SK-N-SH (cell line): ENCODE measurements at regions not wholly inside any gene's neighbourhood (a gene's known extent, or its start where the extent isn't known, plus 50 kb on each side); places are given as distances from the start of the nearest gene placed in this dataset.

Source experiments
- CTCF ChIA-PET: fragments of 300-600, 350-600 bp; formaldehyde crosslinking; extraction: SDS; loops from one replicate; lab custom pipeline; 2021; lab: Yijun Ruan, JAX
- POLR2A ChIA-PET: fragments of 350-600 bp; sonication (Branson Sonifier 250); formaldehyde crosslinking; extraction: SDS; loops from one replicate; lab custom pipeline; 2020; ENCODE audit warnings: antibody characterized with exemption, inconsistent platforms; lab: Yijun Ruan, JAX
- DNase-seq: peaks from one replicate; pipeline ENCODE4 v3.0.0; 2012
- H2AFZ ChIP-seq: fragments of 200-600 bp; sonication (generic); 2 replicates; pipeline ENCODE4 v1.8.1; 2016; ENCODE audit warnings: antibody characterized with exemption, mild to moderate bottlenecking, low read depth
- H3F3A ChIP-seq: fragments of 200-600 bp; sonication (generic); replicated peaks from 2 replicates; pipeline ENCODE3; 2016; ENCODE audit warnings: antibody characterized with exemption, mild to moderate bottlenecking; ENCODE audit not compliant: insufficient read depth
- H3K27ac ChIP-seq, 2 experiments: fragments of 200-500 bp in 1 of 2; fragments of 200-600 bp in 1 of 2; sonication (Bioruptor generic) in 1 of 2; sonication (generic), shearing (Covaris generic) in 1 of 2; 2 replicates each; pipeline versions ENCODE4 v1.5.1 to v1.6.1; 2014 to 2016; ENCODE audit warnings: low read depth in 2 of 2, inconsistent platforms in 1 of 2, low read length in 1 of 2, mild to moderate bottlenecking in 1 of 2, mixed read lengths in 1 of 2
- H3K27me3 ChIP-seq: fragments of 200-600 bp; sonication (generic), shearing (Covaris generic); 2 replicates; pipeline ENCODE4 v1.6.1; 2016; ENCODE audit warnings: mixed run types; ENCODE audit not compliant: insufficient read depth
- H3K36me3 ChIP-seq, 2 experiments: fragments of 200-500 bp in 1 of 2; fragments of 200-600 bp in 1 of 2; sonication (Bioruptor generic) in 1 of 2; sonication (generic) in 1 of 2; replicated peaks in 1 of 2; 2 replicates each; pipeline versions ENCODE3 to v1.5.1; 2014 to 2016; ENCODE audit warnings: low read length in 1 of 2, mild to moderate bottlenecking in 1 of 2; ENCODE audit not compliant: insufficient read depth in 2 of 2, control insufficient read depth in 1 of 2
- H3K4me1 ChIP-seq, 2 experiments: fragments of 200-500 bp in 1 of 2; fragments of 200-600 bp in 1 of 2; sonication (Bioruptor generic) in 1 of 2; sonication (generic), shearing (Covaris generic) in 1 of 2; 2 replicates each; pipeline versions ENCODE4 v1.5.1 to v1.6.1; 2014 to 2016; ENCODE audit warnings: low read depth in 1 of 2, low read length in 1 of 2, mixed run types in 1 of 2; ENCODE audit not compliant: insufficient read depth in 2 of 2, control insufficient read depth in 1 of 2
- H3K4me2 ChIP-seq: fragments of 200-600 bp; sonication (generic), shearing (Covaris generic); 2 replicates; pipeline ENCODE4 v1.6.1; 2017; ENCODE audit warnings: mixed run types
- H3K4me3 ChIP-seq, 2 experiments: fragments of 200-500 bp in 1 of 2; fragments of 200-600 bp in 1 of 2; sonication (Bioruptor generic) in 1 of 2; sonication (generic), shearing (Covaris generic) in 1 of 2; 2 replicates each; pipeline versions ENCODE4 v1.5.1 to v1.8.1; 2014 to 2016; ENCODE audit warnings: low read depth in 2 of 2, inconsistent platforms in 1 of 2, low read length in 1 of 2, mild to moderate bottlenecking in 1 of 2, mixed read lengths in 1 of 2, moderate library complexity in 1 of 2
- H3K79me2 ChIP-seq: fragments of 200-600 bp; sonication (generic); 2 replicates; pipeline ENCODE4 v1.8.1; 2017; ENCODE audit warnings: mild to moderate bottlenecking; ENCODE audit not compliant: insufficient read depth
- H3K9ac ChIP-seq: fragments of 200-600 bp; sonication (generic); 2 replicates; pipeline ENCODE4 v1.6.1; 2017; ENCODE audit warnings: mixed run types
- H3K9me2 ChIP-seq: fragments of 200-600 bp; sonication (generic); 2 replicates; pipeline ENCODE4 v1.6.1; 2017; ENCODE audit warnings: mixed run types
- H3K9me3 ChIP-seq: fragments of 200-600 bp; sonication (generic); 2 replicates; pipeline ENCODE4 v1.6.1; 2017; ENCODE audit warnings: mixed run types, mild to moderate bottlenecking, moderate library complexity
- H4K20me1 ChIP-seq: fragments of 200-600 bp; sonication (generic); 2 replicates; pipeline ENCODE4 v1.6.1; 2017; ENCODE audit warnings: mild to moderate bottlenecking, mixed run types; ENCODE audit not compliant: insufficient read depth
- ELF1 ChIP-seq: IDR thresholded peaks from 2 replicates; pipeline ENCODE4 v1.4.0; 2012
- EP300 ChIP-seq, 2 experiments: IDR thresholded peaks; 2 replicates each; pipeline versions ENCODE4 v1.4.0 to v1.6.1; 2012; ENCODE audit warnings: borderline replicate concordance in 1 of 2, low read depth in 1 of 2, low read length in 1 of 2
- FOXM1 ChIP-seq: IDR thresholded peaks from 2 replicates; pipeline ENCODE4 v1.4.0; 2012; ENCODE audit warnings: low read depth, mild to moderate bottlenecking
- JUND ChIP-seq: IDR thresholded peaks from 2 replicates; pipeline ENCODE4 v1.4.0; 2012
- NFIC ChIP-seq: IDR thresholded peaks from 2 replicates; pipeline ENCODE4 v1.4.0; 2012; ENCODE audit warnings: borderline replicate concordance
- PBX3 ChIP-seq: IDR thresholded peaks from 2 replicates; pipeline ENCODE4; 2012
- RAD21 ChIP-seq: IDR thresholded peaks from 2 replicates; pipeline ENCODE4 v1.6.1; 2012; ENCODE audit warnings: mild to moderate bottlenecking, low read length
- RFX5 ChIP-seq: IDR thresholded peaks from 2 replicates; pipeline ENCODE4 v1.6.1; 2012; ENCODE audit warnings: mild to moderate bottlenecking, improper control_type of control experiment, low read length
- TCF12 ChIP-seq: IDR thresholded peaks from 2 replicates; pipeline ENCODE4 v1.4.0; 2012
- WGBS: methylation state at CpG from one replicate; pipeline ENCODE4 v1.1.6; 2017; ENCODE audit warnings: low lambda C conversion rate; 5-methylcytosine and 5-hydroxymethylcytosine counted together
- TF ChIP-seq, protein P1 (sequence below): fragments of 200-600 bp; sonication (generic); IDR thresholded peaks from 2 replicates; pipeline ENCODE4 v1.6.1; 2017; ENCODE audit warnings: antibody characterized with exemption, mild to moderate bottlenecking, moderate library complexity

DNA sequence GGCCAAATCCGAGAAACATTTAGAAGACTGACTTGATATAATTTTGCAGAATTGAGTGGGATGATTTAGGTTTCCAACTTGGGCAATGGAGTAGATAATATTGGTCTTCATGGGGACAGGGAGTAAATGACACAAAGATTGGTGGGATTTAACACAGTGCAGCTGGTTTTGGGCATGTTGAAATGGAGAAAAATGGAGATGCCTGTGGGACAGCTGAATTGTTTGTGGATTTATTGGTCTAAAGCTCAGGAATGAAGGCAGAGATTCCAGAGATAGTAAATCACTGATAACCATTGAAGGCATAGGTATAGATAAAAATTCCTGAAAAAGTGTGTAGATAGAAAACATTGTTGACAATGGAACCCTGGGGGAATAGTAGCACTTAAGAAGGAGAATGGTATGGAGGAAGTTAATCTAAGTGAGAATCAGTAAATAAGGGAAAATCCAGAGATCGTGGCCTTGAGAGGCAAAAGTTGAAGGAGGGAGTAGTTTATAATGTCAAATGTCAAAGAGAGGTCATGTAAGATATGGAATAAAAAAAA lies 120.9 kb upstream of the ATP2B1 start:
- Histone ChIP-seq H3K9me2 (no peaks in the 10 kb centered on the region), H3K27me3 (no peaks in the 10 kb centered on the region), H2AFZ (no peak overlapping the region), H3K4me2 (no peak overlapping the region), H4K20me1 (no peaks in the 10 kb centered on the region), H3K4me3 (no peak overlapping the region), H3K9ac (no peak overlapping the region), H3K79me2 (no peaks in the 10 kb centered on the region), H3K36me3 (no peaks in the 10 kb centered on the region), H3K27ac (peak overlapping the region in 1 of 2 experiments; percentile 28; a peak in 1 of 4 replicates), H3K4me1 (peaks cover 0 to 9% of the 10 kb centered on the region in 2 experiments; a peak in 3 of 4 replicates), H3K9me3 (no peaks in the 10 kb centered on the region), H3F3A (no peaks in the 10 kb centered on the region)
- POLR2A ChIA-PET: no interaction called here
- 70% methylated on average over 2 of the region's 2 CpGs for WGBS
- no peak for DNase-seq
- TF ChIP-seq NFIC (no peak), EP300 (IDR thresholded peaks at IDR 0.05; ENCODE audit: borderline replicate concordance in 1 of 2, low read depth in 1 of 2, low read length in 1 of 2) (peak in 1 of 2 experiments; percentile 8; a peak in 1 of 4 replicates), JUND (peak; percentile 19; the same call in 1 of the 2 replicates), TCF12 (0 out of 2 replicates have a peak, but pooled peaks have one; percentile 37), PBX3 (peak; percentile 59), ELF1 (no peak)
- TF ChIP-seq, protein P1, sequence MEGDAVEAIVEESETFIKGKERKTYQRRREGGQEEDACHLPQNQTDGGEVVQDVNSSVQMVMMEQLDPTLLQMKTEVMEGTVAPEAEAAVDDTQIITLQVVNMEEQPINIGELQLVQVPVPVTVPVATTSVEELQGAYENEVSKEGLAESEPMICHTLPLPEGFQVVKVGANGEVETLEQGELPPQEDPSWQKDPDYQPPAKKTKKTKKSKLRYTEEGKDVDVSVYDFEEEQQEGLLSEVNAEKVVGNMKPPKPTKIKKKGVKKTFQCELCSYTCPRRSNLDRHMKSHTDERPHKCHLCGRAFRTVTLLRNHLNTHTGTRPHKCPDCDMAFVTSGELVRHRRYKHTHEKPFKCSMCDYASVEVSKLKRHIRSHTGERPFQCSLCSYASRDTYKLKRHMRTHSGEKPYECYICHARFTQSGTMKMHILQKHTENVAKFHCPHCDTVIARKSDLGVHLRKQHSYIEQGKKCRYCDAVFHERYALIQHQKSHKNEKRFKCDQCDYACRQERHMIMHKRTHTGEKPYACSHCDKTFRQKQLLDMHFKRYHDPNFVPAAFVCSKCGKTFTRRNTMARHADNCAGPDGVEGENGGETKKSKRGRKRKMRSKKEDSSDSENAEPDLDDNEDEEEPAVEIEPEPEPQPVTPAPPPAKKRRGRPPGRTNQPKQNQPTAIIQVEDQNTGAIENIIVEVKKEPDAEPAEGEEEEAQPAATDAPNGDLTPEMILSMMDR: no peak
- CTCF ChIA-PET: no interaction called here

- no peaks in the 10 kb centered on the region for H3K36me3 ChIP-seq
- no peak overlapping the region for H2AFZ ChIP-seq
- H3K9ac ChIP-seq: no peak overlapping the region
- no peak overlapping the region for H3K4me2 ChIP-seq
- no peaks in the 10 kb centered on the region for H3K79me2 ChIP-seq
- peaks cover 0 to 7% of the 10 kb centered on the region in 2 experiments; a peak in 3 of 4 replicates for H3K4me1 ChIP-seq
- H3K9me3 ChIP-seq: no peaks in the 10 kb centered on the region
- DNase-seq: no peak
- no peaks in the 10 kb centered on the region for H4K20me1 ChIP-seq
- H3K4me3 ChIP-seq: no peak overlapping the region
- no peaks in the 10 kb centered on the region for H3F3A ChIP-seq
- POLR2A ChIA-PET: interaction anchor here (0.7 kb wide), 1 partner anchor 48 kb away, joined by 3 read pairs; no protein-coding TSS in a partner anchor
- H3K27me3 ChIP-seq: no peaks in the 10 kb centered on the region
- H3K27ac ChIP-seq: no peak overlapping the region; a peak in 1 of 4 replicates
- TF ChIP-seq RFX5: no peak
- no peak for TF ChIP-seq RAD21
- no peak for TF ChIP-seq FOXM1
- TF ChIP-seq EP300 (IDR thresholded peaks at IDR 0.05; ENCODE audit: borderline replicate concordance in 1 of 2, low read depth in 1 of 2, low read length in 1 of 2): no peak
- 24% methylated on average over 2 of the region's 2 CpGs for WGBS
- H3K9me2 ChIP-seq: no peaks in the 10 kb centered on the region
- CTCF ChIA-PET: no interaction called here
Measured at GRCh38 chr12:89828575-89828974, 119.9 kb upstream of the ATP2B1 start.
